K562 (cell line): ENCODE measurements at regions not wholly inside any gene's neighbourhood (a gene's known extent, or its start where the extent isn't known, plus 50 kb on each side); places are given as distances from the start of the nearest gene placed in this dataset.

Experiments used
- ATAC-seq: fragments of 200-7000 bp; cut with Tn5 transposase; 3 replicates; pipeline ENCODE4 v1.9.1; 2020; ENCODE audit warnings: moderate library complexity
- BruUV-seq: library from RNA; stranded (reverse); fragments of 400-500 nt; replicated peaks from 2 replicates; lab custom pipeline; 2021; lab: Mats Ljungman, UMichigan
- CTCF ChIA-PET: fragments of 300-600 bp; formaldehyde crosslinking; extraction: SDS; loops from one replicate; lab custom pipeline; 2021; ENCODE audit warnings: low intra/inter-chr PET ratio; lab: Yijun Ruan, JAX
- POLR2A ChIA-PET: fragments of 300-600, 350-650 bp; sonication (Branson Sonifier 250); formaldehyde crosslinking; extraction: SDS; loops from one replicate; lab custom pipeline; 2021; ENCODE audit warnings: antibody characterized with exemption, inconsistent platforms; lab: Yijun Ruan, JAX
- DNase-seq, 4 experiments: peaks; one replicate each; pipeline versions ENCODE4 v3.0.0 to v3.0.0-alpha.2; 2011 to 2018; ENCODE audit warnings: low spot score in 3 of 4, mixed read lengths in 3 of 4; ENCODE audit errors: extremely low read depth in 1 of 4
- FAIRE-seq: peaks from 2 replicates; lab custom pipeline; 2011; peaks lifted over from hg19 to GRCh38; lab: Jason Lieb, UNC
- H2AFZ ChIP-seq: 2 replicates; pipeline ENCODE4 v1.6.0; 2011; ENCODE audit warnings: low read depth, low read length, control low read depth, inconsistent platforms
- H3K27ac ChIP-seq: fragments of 200-600 bp; 3 replicates; pipeline ENCODE4 v1.8.0; 2011; ENCODE audit warnings: low read depth, mild to moderate bottlenecking, control low read depth, inconsistent platforms, low read length, moderate library complexity, mixed read lengths; ENCODE audit errors: extremely low read depth
- H3K27me3 ChIP-seq, 2 experiments: fragments of 300-600 bp in 1 of 2; 2 replicates in 1 of 2; 3 replicates in 1 of 2; pipeline versions ENCODE4 v1.6.0 to v1.8.0; 2011; ENCODE audit warnings: inconsistent platforms in 2 of 2, low read length in 2 of 2, mild to moderate bottlenecking in 1 of 2, mixed read lengths in 1 of 2, moderate library complexity in 1 of 2; ENCODE audit not compliant: control insufficient read depth in 2 of 2, insufficient read depth in 2 of 2
- H3K36me3 ChIP-seq: fragments of 300-600 bp; 3 replicates; pipeline ENCODE4 v1.8.0; 2011; ENCODE audit warnings: mild to moderate bottlenecking, low read length, inconsistent platforms; ENCODE audit not compliant: control insufficient read depth, insufficient read depth
- H3K4me1 ChIP-seq, 2 experiments: fragments of 200-600 bp in 1 of 2; replicated peaks in 1 of 2; 2 replicates in 1 of 2; 3 replicates in 1 of 2; pipeline versions ENCODE4 v1.5.1 to v1.8.0; 2011; ENCODE audit warnings: inconsistent platforms in 2 of 2, low read length in 2 of 2, mild to moderate bottlenecking in 1 of 2, mixed read lengths in 1 of 2, moderate library complexity in 1 of 2; ENCODE audit not compliant: control insufficient read depth in 2 of 2, insufficient read depth in 2 of 2
- H3K4me2 ChIP-seq: 2 replicates; pipeline ENCODE4 v1.6.1; 2011; ENCODE audit warnings: low read length, control low read depth, inconsistent platforms, mixed read lengths; ENCODE audit not compliant: insufficient read depth
- H3K4me3 ChIP-seq: fragments of 200-600 bp; sonication (generic), shearing (Covaris generic); 2 replicates; pipeline ENCODE4 v1.5.1; 2016; ENCODE audit warnings: control low read depth, inconsistent platforms
- H3K79me2 ChIP-seq: fragments of 200-600 bp; 3 replicates; pipeline ENCODE4 v1.8.0; 2011; ENCODE audit warnings: low read length, inconsistent platforms; ENCODE audit not compliant: control insufficient read depth, insufficient read depth
- H3K9ac ChIP-seq, 2 experiments: 2 replicates each; pipeline versions ENCODE4 v1.6.0 to v1.6.1; 2011; ENCODE audit warnings: low read depth in 2 of 2, low read length in 2 of 2, control low read depth in 1 of 2, inconsistent platforms in 1 of 2, mild to moderate bottlenecking in 1 of 2, mixed read lengths in 1 of 2; ENCODE audit not compliant: insufficient read depth in 1 of 2
- H3K9me1 ChIP-seq: one replicate; pipeline ENCODE4 v1.6.0; 2011; ENCODE audit warnings: inconsistent platforms, mild to moderate bottlenecking, low read length, moderate library complexity; ENCODE audit not compliant: control insufficient read depth, insufficient read depth
- H3K9me3 ChIP-seq: replicated peaks from 2 replicates; pipeline ENCODE4 v1.5.1; 2011; ENCODE audit warnings: low read depth, low read length, inconsistent platforms; ENCODE audit not compliant: control insufficient read depth, insufficient read depth
- H4K20me1 ChIP-seq: replicated peaks from 2 replicates; pipeline ENCODE4 v1.6.1; 2011; ENCODE audit warnings: low read length, inconsistent platforms, mixed read lengths; ENCODE audit not compliant: control insufficient read depth, insufficient read depth
- BRCA1 ChIP-seq, 2 experiments: fragments of 450-650 bp in 1 of 2; sonication (generic) in 1 of 2; formaldehyde crosslinking in 1 of 2; IDR thresholded peaks; 2 replicates each; pipeline versions ENCODE4 v1.5.0 to v1.6.1; 2017 to 2020; ENCODE audit warnings: mild to moderate bottlenecking in 1 of 2, missing genetic modification reagents in 1 of 2
- CBX2 ChIP-seq: fragments of 200-600 bp; sonication (generic); IDR thresholded peaks from one replicate; pipeline ENCODE4 v1.6.1; 2012; ENCODE audit warnings: mild to moderate bottlenecking, low read length, inconsistent platforms; ENCODE audit not compliant: insufficient read depth, poor library complexity, severe bottlenecking
- CTBP1 ChIP-seq: fragments of 450-650 bp; IDR thresholded peaks from 2 replicates; pipeline ENCODE4 v1.6.1; 2016; ENCODE audit warnings: borderline replicate concordance
- ELK1 ChIP-seq: sonication (generic); formaldehyde crosslinking; IDR thresholded peaks from 2 replicates; pipeline ENCODE4 v1.8.1; 2022; ENCODE audit warnings: missing genetic modification reagents
- HMGN3 ChIP-seq: IDR thresholded peaks from 2 replicates; pipeline ENCODE4 v1.6.1; 2011; ENCODE audit warnings: borderline replicate concordance, low read depth, mild to moderate bottlenecking, mixed read lengths, low read length; ENCODE audit not compliant: insufficient read length; ENCODE audit errors: extremely low read depth
- HSF4 ChIP-seq: fragments of 250-450 bp; sonication (Bioruptor Pico); IDR thresholded peaks from 2 replicates; pipeline ENCODE4 v2.1.2; 2022; ENCODE audit warnings: mild to moderate bottlenecking, moderate library complexity, borderline replicate concordance
- L3MBTL2 ChIP-seq: fragments of 450-650 bp; IDR thresholded peaks from 2 replicates; pipeline ENCODE4 v1.6.1; 2016; ENCODE audit warnings: mild to moderate bottlenecking, moderate library complexity
- NFIC ChIP-seq: fragments of 450-650 bp; IDR thresholded peaks from 2 replicates; pipeline ENCODE4 v1.6.1; 2017; ENCODE audit warnings: mild to moderate bottlenecking, inconsistent platforms
- PHF8 ChIP-seq: fragments of 200-600 bp; sonication (generic); IDR thresholded peaks from 2 replicates; pipeline ENCODE4 v1.6.1; 2012; ENCODE audit warnings: mixed run types, mild to moderate bottlenecking, inconsistent platforms, low read length, moderate library complexity, borderline replicate concordance
- RAD21 ChIP-seq, 2 experiments: fragments of 250-450 bp in 1 of 2; fragments of 450-650 bp in 1 of 2; sonication (Bioruptor Pico) in 1 of 2; formaldehyde crosslinking in 1 of 2; IDR thresholded peaks in 1 of 2; conservative IDR thresholded peaks in 1 of 2; 2 replicates each; pipeline versions ENCODE4 v1.4.0 to v1.8.0; 2020 to 2022; ENCODE audit warnings: mild to moderate bottlenecking in 2 of 2, moderate library complexity in 1 of 2
- RBM39 ChIP-seq: fragments of 200-400 bp; formaldehyde crosslinking; optimal IDR thresholded peaks from 2 replicates; pipeline ENCODE3; 2018; ENCODE audit warnings: low read depth, low read length
- RFX1 ChIP-seq: fragments of 450-650 bp; IDR thresholded peaks from 2 replicates; pipeline ENCODE4 v1.6.1; 2016; ENCODE audit warnings: mild to moderate bottlenecking, moderate library complexity
- ZBTB9 ChIP-seq: fragments of 450-650 bp; formaldehyde crosslinking; IDR thresholded peaks from 2 replicates; pipeline ENCODE4 v1.4.0; 2020; ENCODE audit warnings: mild to moderate bottlenecking, moderate library complexity
- WGBS: fragments of 100-300 bp; shearing (Covaris generic); methylation state at CpG from one replicate; pipeline ENCODE4 v1.1.6; 2016; ENCODE audit warnings: low coverage, mixed read lengths; ENCODE audit not compliant: insufficient coverage; ENCODE audit errors: missing lambda C conversion rate; 5-methylcytosine and 5-hydroxymethylcytosine counted together
- in situ Hi-C: fragments of 300-500 bp; cut with MboI; formaldehyde crosslinking; loops from 4 replicates; pipeline ENCODE4 v1.15.0; 2018; ENCODE audit warnings: inconsistent platforms, mixed read lengths
- intact Hi-C: fragments of 100-400 bp; cut with micrococcal nuclease; formaldehyde crosslinking; loops from 2 replicates; pipeline ENCODE4 v1.14.2; 2022

- no peaks in the 10 kb centered on the region for H3K36me3 ChIP-seq
- intact Hi-C loops: no loop called here
- H3K27me3 ChIP-seq: peaks cover 7 to 11% of the 10 kb centered on the region in 2 experiments
- TF ChIP-seq BRCA1 (IDR thresholded peaks at IDR 0.05) (no peak), BRCA1 (CRISPR knock-in tag; IDR thresholded peaks at IDR 0.05) (no peak), RAD21 (CRISPR knock-in tag; conservative IDR thresholded peaks at IDR 0.05 in 1 of 2, IDR thresholded peaks at IDR 0.05 in 1 of 2) (peak in 1 of 2 experiments; percentile 19; a peak in 2 of 4 replicates)
- no peaks in the 10 kb centered on the region for H3K79me2 ChIP-seq
- no peaks in the 10 kb centered on the region for H4K20me1 ChIP-seq
- no peak for FAIRE-seq
- ChIA-PET CTCF (no interaction called here), POLR2A (no interaction called here)
- no peak overlapping the region for H3K9ac ChIP-seq
- H3K4me1 ChIP-seq: no peaks in the 10 kb centered on the region
- no peak overlapping the region for H3K4me3 ChIP-seq
- no TSS peak for BruUV-seq
- H3K9me3 ChIP-seq: no peaks in the 10 kb centered on the region
- in situ Hi-C loops: no loop called here
- H3K9me1 ChIP-seq: no peaks in the 10 kb centered on the region
- DNase-seq: no peak
- no peak overlapping the region for H2AFZ ChIP-seq
- no peak for ATAC-seq
- no peak overlapping the region for H3K27ac ChIP-seq
- H3K4me2 ChIP-seq: no peak overlapping the region
These were observed 190.1 kb downstream of the ESM1 start for GRCh38 chr5:54795284-54795683.

- Histone ChIP-seq H4K20me1 (no peaks in the 10 kb centered on the region), H3K27me3 (peaks cover 4 to 9% of the 10 kb centered on the region in 2 experiments), H2AFZ (no peak overlapping the region), H3K9ac (no peak overlapping the region), H3K27ac (no peak overlapping the region), H3K4me1 (no peaks in the 10 kb centered on the region), H3K36me3 (no peaks in the 10 kb centered on the region), H3K9me1 (no peaks in the 10 kb centered on the region), H3K4me2 (no peak overlapping the region), H3K79me2 (no peaks in the 10 kb centered on the region), H3K4me3 (no peak overlapping the region), H3K9me3 (no peaks in the 10 kb centered on the region)
- ATAC-seq: no peak
- BruUV-seq: no TSS peak
- no peak for TF ChIP-seq PHF8
- no peak for TF ChIP-seq ELK1 (CRISPR knock-in tag)
- no peak for TF ChIP-seq HMGN3
- TF ChIP-seq CTBP1: no peak
- no peak for TF ChIP-seq RFX1
- no peak for TF ChIP-seq L3MBTL2
- TF ChIP-seq RBM39: no peak
- no peak for TF ChIP-seq HSF4 (CRISPR knock-in tag)
- no peak for TF ChIP-seq CBX2
- no peak for TF ChIP-seq NFIC
- TF ChIP-seq ZBTB9 (CRISPR knock-in tag): no peak
- intact Hi-C loops (no loop called here), in situ Hi-C loops (no loop called here)
- POLR2A ChIA-PET: interaction anchor here (0.6 kb wide), 1 partner anchor 25 kb away, joined by 3 read pairs; no protein-coding TSS in a partner anchor
- WGBS: 5% methylated on average over 7 of the region's 7 CpGs
- no peak for FAIRE-seq
- CTCF ChIA-PET: no interaction called here
- DNase-seq: no peak
These were observed 191.0 kb downstream of the ESM1 start for GRCh38 chr5:54794135-54794975.
